NCI-H1048 (cell line): ENCODE measurements at regions not wholly inside any gene's neighbourhood (a gene's known extent, or its start where the extent isn't known, plus 50 kb on each side); places are given as distances from the start of the nearest gene placed in this dataset.
A peak's percentile ranks its signal among the peaks of the same experiment; 100 is the strongest.

Experiments
- DNase-seq: peaks from one replicate; lab custom pipeline; 2025; lab: John Stamatoyannopoulos, UW

- peak; percentile 13 for DNase-seq
These were observed 51.7 kb downstream of the SCN11A start for GRCh38 chr3:39000008-39000450.

GRCh38 chr3:38998086-38998485, 53.7 kb downstream of the SCN11A start:
- DNase-seq, result no peak

- no peak for DNase-seq
These were observed 55.6 kb downstream of the SCN11A start for GRCh38 chr3:38996193-38996592.

GRCh38 chr3:38994251-38994650, 57.5 kb downstream of the SCN11A start:
- DNase-seq, result no peak

GRCh38 chr3:38992117-38992760, 59.5 kb downstream of the SCN11A start:
- DNase-seq, result no peak

GRCh38 chr3:38990621-38991020, 61.1 kb downstream of the SCN11A start:
- no peak for DNase-seq

GRCh38 chr3:38989917-38990510, 61.7 kb downstream of the SCN11A start:
- DNase-seq, result no peak

- DNase-seq, result no peak
These were observed 62.8 kb downstream of the SCN11A start for GRCh38 chr3:38988955-38989354.

- no peak for DNase-seq
These were observed 64.3 kb downstream of the SCN11A start for GRCh38 chr3:38987456-38987855.

GRCh38 chr3:38986901-38987300, 64.8 kb downstream of the SCN11A start:
- DNase-seq, result no peak

GRCh38 chr3:38985981-38986380, 65.8 kb downstream of the SCN11A start:
- no peak for DNase-seq

- no peak for DNase-seq
These were observed 66.2 kb downstream of the SCN11A start for GRCh38 chr3:38985581-38985980.

GRCh38 chr3:38984731-38985130, 67.0 kb downstream of the SCN11A start:
- no peak for DNase-seq

- DNase-seq, result no peak
These were observed 67.6 kb downstream of the SCN11A start for GRCh38 chr3:38984110-38984509.

- DNase-seq, result no peak
These were observed 70.8 kb downstream of the SCN11A start for GRCh38 chr3:38980938-38981337.

- DNase-seq, result no peak
These were observed 73.0 kb downstream of the SCN11A start for GRCh38 chr3:38978729-38979128.

- no peak for DNase-seq
These were observed 80.7 kb downstream of the SCN11A start for GRCh38 chr3:38970851-38971638.

- no peak for DNase-seq
These were observed 82.2 kb downstream of the SCN11A start for GRCh38 chr3:38969317-38970235.

- no peak for DNase-seq
These were observed 82.9 kb downstream of the SCN11A start for GRCh38 chr3:38968891-38969290.

- DNase-seq, result no peak
These were observed 83.3 kb downstream of the SCN11A start for GRCh38 chr3:38968403-38968802.

GRCh38 chr3:38967693-38967989, 84.1 kb downstream of the SCN11A start:
- no peak for DNase-seq
